ENCODE measurements at regions not wholly inside any gene's neighbourhood (a gene's known extent, or its start where the extent isn't known, plus 50 kb on each side); places are given as distances from the start of the nearest gene placed in this dataset.

- TF ChIP-seq CTCF (IDR thresholded peaks at IDR 0.05; ENCODE audit: low read depth, low read length) = no peak
- TF ChIP-seq POLR2A (IDR thresholded peaks at IDR 0.05; ENCODE audit: extremely low read depth, insufficient read length) = no peak
Measured at GRCh38 chr14:42710071-42710470, 1103.4 kb downstream of the LRFN5 start.

Measured in NB4 (cell line).